ENCODE measurements at regions not wholly inside any gene's neighbourhood (a gene's known extent, or its start where the extent isn't known, plus 50 kb on each side); places are given as distances from the start of the nearest gene placed in this dataset.

GRCh38 chr3:193836511-193836910 lies 243.5 kb downstream of the OPA1 start:
- H3K4me1 ChIP-seq (ENCODE audit: insufficient read depth, low read length) = no peaks in the 10 kb centered on the region
- no peaks in the 10 kb centered on the region for H3K9me3 ChIP-seq (ENCODE audit: control insufficient read depth, insufficient read depth, low read length)
- no peaks in the 10 kb centered on the region for H3K36me3 ChIP-seq (ENCODE audit: insufficient read depth, low read length)
- no peak overlapping the region for H3K9ac ChIP-seq (ENCODE audit: low read depth, low read length)

DNA sequence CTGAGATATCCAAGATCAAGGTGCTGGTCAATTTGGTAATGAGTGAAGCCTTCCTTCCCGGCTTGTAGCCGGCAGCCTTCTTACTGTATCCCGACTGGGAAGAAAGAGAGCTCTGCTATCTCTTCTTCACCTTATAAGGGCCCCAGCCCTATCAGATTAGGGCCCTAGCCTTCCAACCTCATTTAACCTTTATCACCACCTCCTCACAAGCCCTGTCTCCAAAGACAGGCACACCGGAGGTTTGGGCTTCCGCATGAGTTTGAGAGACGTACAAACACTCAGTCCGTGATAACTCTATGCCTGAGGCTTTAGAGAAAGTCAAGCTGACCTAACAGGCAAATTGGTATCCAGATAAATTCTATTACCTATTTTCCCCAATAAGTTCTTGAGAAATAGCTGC lies 243.9 kb downstream of the OPA1 start:
- Histone ChIP-seq H3K36me3 (ENCODE audit: insufficient read depth, low read length) (no peaks in the 10 kb centered on the region), H3K9me3 (ENCODE audit: control insufficient read depth, insufficient read depth, low read length) (no peaks in the 10 kb centered on the region), H3K4me1 (ENCODE audit: insufficient read depth, low read length) (no peaks in the 10 kb centered on the region), H3K9ac (ENCODE audit: low read depth, low read length) (no peak overlapping the region)

DNA sequence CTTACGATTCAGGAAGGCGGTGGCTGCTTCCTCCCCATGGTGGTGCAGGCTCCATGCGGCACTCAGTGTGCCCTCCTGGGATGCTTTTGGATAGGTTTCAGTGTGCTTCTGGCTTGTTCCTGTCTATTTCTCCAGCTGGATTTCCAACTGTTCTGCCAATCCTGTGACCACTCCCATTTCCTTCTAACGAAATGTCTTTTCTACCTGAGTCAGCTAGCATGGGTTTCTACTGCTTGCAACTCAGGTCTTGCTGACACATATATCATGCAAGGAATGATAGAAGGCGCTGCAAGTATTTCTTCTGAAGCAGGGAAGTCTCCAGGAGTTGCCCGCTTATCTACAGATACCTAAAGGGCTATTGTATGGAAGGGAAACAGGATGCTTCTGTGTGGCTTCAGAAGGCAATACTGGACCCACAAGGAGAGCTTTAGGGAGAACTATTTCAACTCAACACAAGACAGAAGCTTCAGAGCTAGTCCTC lies 244.4 kb downstream of the OPA1 start:
- no peaks in the 10 kb centered on the region for H3K4me1 ChIP-seq (ENCODE audit: insufficient read depth, low read length)
- no peaks in the 10 kb centered on the region for H3K9me3 ChIP-seq (ENCODE audit: control insufficient read depth, insufficient read depth, low read length)
- no peak overlapping the region for H3K9ac ChIP-seq (ENCODE audit: low read depth, low read length)
- no peaks in the 10 kb centered on the region for H3K36me3 ChIP-seq (ENCODE audit: insufficient read depth, low read length)

- Histone ChIP-seq H3K4me1 (ENCODE audit: insufficient read depth, low read length) (no peaks in the 10 kb centered on the region), H3K9ac (ENCODE audit: low read depth, low read length) (no peak overlapping the region), H3K9me3 (ENCODE audit: control insufficient read depth, insufficient read depth, low read length) (no peaks in the 10 kb centered on the region), H3K36me3 (ENCODE audit: insufficient read depth, low read length) (no peaks in the 10 kb centered on the region)
These were observed 247.2 kb downstream of the OPA1 start for GRCh38 chr3:193840111-193840641.

- H3K36me3 ChIP-seq (ENCODE audit: insufficient read depth, low read length) = no peaks in the 10 kb centered on the region
- no peaks in the 10 kb centered on the region for H3K4me1 ChIP-seq (ENCODE audit: insufficient read depth, low read length)
- no peaks in the 10 kb centered on the region for H3K9me3 ChIP-seq (ENCODE audit: control insufficient read depth, insufficient read depth, low read length)
- H3K9ac ChIP-seq (ENCODE audit: low read depth, low read length) = no peak overlapping the region
These were observed 248.6 kb downstream of the OPA1 start for GRCh38 chr3:193841581-193841980.

- no peaks in the 10 kb centered on the region for H3K9me3 ChIP-seq (ENCODE audit: control insufficient read depth, insufficient read depth, low read length)
- no peaks in the 10 kb centered on the region for H3K36me3 ChIP-seq (ENCODE audit: insufficient read depth, low read length)
- no peak overlapping the region for H3K9ac ChIP-seq (ENCODE audit: low read depth, low read length)
- no peaks in the 10 kb centered on the region for H3K4me1 ChIP-seq (ENCODE audit: insufficient read depth, low read length)
These were observed 249.2 kb downstream of the OPA1 start for GRCh38 chr3:193842029-193842798.

DNA sequence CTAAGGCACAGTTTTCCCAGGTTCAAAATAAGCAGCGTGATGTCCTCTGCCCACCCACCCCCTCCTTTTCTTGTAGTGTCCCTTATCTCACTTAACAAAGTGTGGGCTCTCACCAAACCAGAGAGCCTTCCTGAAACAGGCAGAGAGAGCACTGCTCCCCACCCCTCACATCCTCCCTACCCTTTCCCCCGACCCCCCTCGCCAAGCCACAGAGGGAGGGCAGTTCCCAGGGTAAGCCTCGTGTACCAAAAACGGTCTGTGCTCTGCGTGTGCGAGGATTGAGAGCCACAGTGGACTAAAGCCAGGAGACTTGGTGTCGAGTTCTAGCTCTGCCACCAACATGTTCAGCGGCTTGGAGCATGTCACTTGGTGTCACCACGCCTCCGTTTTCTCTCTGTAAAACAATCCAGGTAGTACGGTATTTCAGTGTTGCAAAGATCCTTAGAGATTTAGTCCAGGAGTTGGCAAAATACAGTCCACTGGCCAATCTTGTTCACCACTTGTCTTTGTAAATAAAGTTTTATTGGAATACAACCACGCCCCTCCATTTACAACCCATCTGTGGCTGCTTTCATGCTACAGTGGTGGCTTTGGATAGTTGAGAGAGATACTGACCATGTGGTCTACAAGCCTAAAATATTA lies 249.9 kb downstream of the OPA1 start:
- H3K9ac ChIP-seq (ENCODE audit: low read depth, low read length) = no peak overlapping the region
- no peaks in the 10 kb centered on the region for H3K9me3 ChIP-seq (ENCODE audit: control insufficient read depth, insufficient read depth, low read length)
- H3K4me1 ChIP-seq (ENCODE audit: insufficient read depth, low read length) = no peaks in the 10 kb centered on the region
- no peaks in the 10 kb centered on the region for H3K36me3 ChIP-seq (ENCODE audit: insufficient read depth, low read length)

DNA sequence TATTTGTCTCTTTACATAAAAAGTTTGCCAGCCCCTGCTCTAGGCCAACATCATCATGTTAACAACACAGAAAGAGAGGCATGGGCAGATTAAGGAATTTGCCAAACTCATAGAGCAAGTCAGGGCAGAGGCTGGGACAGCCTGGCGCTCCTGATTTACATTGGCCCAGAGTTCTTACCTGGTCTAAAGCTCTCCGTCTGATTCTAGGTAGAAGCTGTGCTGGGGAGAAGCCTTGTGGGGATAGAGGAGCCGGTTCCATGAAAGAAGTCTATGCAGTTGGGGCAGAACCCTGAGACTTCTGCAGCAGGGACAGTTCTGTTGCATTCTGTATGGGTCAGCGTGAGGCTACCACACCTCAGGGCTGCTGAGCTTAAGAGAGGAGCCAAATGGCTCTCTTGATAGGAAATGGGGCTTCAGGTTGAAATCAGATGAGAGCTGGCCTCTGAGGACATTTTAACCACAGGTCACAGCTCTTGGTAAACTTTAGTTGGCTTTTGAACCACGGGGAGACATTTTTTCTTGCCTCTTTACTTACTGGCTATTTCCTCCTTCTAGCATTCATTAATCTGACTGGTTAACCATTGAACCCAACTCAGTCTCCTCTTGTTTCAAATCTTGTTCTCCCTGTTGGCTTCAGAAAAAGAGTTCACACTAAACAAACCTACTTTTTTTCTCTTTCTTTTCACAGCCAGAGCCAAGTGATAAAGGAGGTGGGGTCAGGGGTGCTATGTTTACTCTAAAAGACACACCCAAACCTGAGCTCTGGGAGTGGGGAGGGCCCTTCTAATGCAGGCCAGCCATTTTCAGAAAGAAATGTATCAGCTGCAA lies 250.7 kb downstream of the OPA1 start:
- H3K9ac ChIP-seq (ENCODE audit: low read depth, low read length) = no peak overlapping the region

DNA sequence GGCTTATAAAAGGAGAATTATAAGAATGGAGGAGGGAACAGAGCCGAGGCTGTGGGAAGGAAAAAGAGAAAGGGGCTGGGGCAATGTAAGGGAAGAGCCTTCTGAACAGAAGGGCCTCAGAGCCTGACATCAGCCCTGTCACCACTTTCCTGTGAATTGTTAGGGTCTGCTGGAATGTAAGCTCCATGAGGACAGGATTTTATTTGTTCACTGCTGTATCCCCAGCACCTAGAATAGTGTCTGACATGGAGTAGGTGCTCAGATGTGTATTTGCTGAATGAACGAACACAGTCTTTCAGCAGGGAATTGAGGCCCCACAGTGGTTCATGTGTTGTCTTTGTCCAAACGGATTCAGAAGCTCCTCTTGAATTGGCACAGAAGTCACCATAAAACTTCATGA lies 251.5 kb downstream of the OPA1 start:
- no peaks in the 10 kb centered on the region for H3K4me1 ChIP-seq (ENCODE audit: insufficient read depth, low read length)
- H3K9me3 ChIP-seq (ENCODE audit: control insufficient read depth, insufficient read depth, low read length) = no peaks in the 10 kb centered on the region
- H3K9ac ChIP-seq (ENCODE audit: low read depth, low read length) = no peak overlapping the region
- no peaks in the 10 kb centered on the region for H3K36me3 ChIP-seq (ENCODE audit: insufficient read depth, low read length)

More for the DNA sequence above, 250.7 kb downstream of the OPA1 start:
- Histone ChIP-seq H3K9me3 (ENCODE audit: control insufficient read depth, insufficient read depth, low read length) (no peaks in the 10 kb centered on the region), H3K36me3 (ENCODE audit: insufficient read depth, low read length) (no peaks in the 10 kb centered on the region), H3K4me1 (ENCODE audit: insufficient read depth, low read length) (no peaks in the 10 kb centered on the region)

- H3K9me3 ChIP-seq (ENCODE audit: control insufficient read depth, insufficient read depth, low read length) = no peaks in the 10 kb centered on the region
These were observed 252.1 kb downstream of the OPA1 start for GRCh38 chr3:193845144-193845543.

GRCh38 chr3:193846569-193846968 lies 253.6 kb downstream of the OPA1 start:
- no peak overlapping the region for H3K9ac ChIP-seq (ENCODE audit: low read depth, low read length)
- H3K9me3 ChIP-seq (ENCODE audit: control insufficient read depth, insufficient read depth, low read length) = no peaks in the 10 kb centered on the region
- peaks cover 2% of the 10 kb centered on the region for H3K4me1 ChIP-seq (ENCODE audit: insufficient read depth, low read length)

More at GRCh38 chr3:193845144-193845543, 252.1 kb downstream of the OPA1 start:
- Histone ChIP-seq H3K36me3 (ENCODE audit: insufficient read depth, low read length) (no peaks in the 10 kb centered on the region), H3K9ac (ENCODE audit: low read depth, low read length) (no peak overlapping the region), H3K4me1 (ENCODE audit: insufficient read depth, low read length) (no peaks in the 10 kb centered on the region)

DNA sequence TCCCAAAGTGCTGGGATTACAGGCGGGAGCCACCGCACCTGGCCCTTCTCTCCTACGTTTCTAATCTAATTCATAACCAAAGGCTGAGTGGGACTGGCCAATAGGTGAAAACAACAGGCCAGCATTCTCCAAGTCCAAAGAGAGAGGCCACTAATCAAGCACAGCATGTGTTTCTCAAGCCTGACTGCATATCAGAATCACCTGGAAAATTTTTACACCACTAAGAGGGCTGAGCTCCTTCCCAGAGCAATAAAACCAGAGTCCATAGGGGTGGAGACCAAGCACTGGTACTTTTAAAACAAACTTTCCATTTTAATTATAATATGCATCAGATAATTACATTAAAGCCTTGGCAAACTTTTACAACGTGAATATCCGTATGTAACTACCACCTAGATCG lies 254.4 kb downstream of the OPA1 start:
- Histone ChIP-seq H3K4me1 (ENCODE audit: insufficient read depth, low read length) (peaks cover 10% of the 10 kb centered on the region), H3K36me3 (ENCODE audit: insufficient read depth, low read length) (no peaks in the 10 kb centered on the region), H3K9me3 (ENCODE audit: control insufficient read depth, insufficient read depth, low read length) (no peaks in the 10 kb centered on the region), H3K9ac (ENCODE audit: low read depth, low read length) (no peak overlapping the region)

More at GRCh38 chr3:193846569-193846968, 253.6 kb downstream of the OPA1 start:
- H3K36me3 ChIP-seq (ENCODE audit: insufficient read depth, low read length) = no peaks in the 10 kb centered on the region

DNA sequence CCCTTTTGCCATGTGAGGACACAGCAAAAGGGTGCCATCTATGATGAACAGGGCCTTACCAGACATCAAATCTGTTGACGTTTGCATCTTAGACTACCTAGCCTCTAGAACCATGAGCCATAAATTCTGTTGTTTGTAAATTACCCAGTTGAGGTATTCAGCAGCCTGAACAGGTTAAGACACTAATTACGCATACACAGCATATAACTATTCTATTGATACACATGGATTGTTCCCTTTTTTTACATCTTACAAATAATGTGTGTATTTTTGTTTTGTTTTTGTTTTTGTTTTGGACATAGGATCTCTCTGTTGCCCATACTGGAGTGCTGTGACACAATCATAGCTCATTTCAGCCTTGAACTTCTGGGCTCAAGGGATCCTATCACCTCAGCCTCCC lies 255.5 kb downstream of the OPA1 start:
- H3K9ac ChIP-seq (ENCODE audit: low read depth, low read length) = no peak overlapping the region
- H3K9me3 ChIP-seq (ENCODE audit: control insufficient read depth, insufficient read depth, low read length) = no peaks in the 10 kb centered on the region
- peaks cover 19% of the 10 kb centered on the region for H3K4me1 ChIP-seq (ENCODE audit: insufficient read depth, low read length)
- H3K36me3 ChIP-seq (ENCODE audit: insufficient read depth, low read length) = no peaks in the 10 kb centered on the region

- Histone ChIP-seq H3K4me1 (ENCODE audit: insufficient read depth, low read length) (peaks cover 19% of the 10 kb centered on the region), H3K9me3 (ENCODE audit: control insufficient read depth, insufficient read depth, low read length) (no peaks in the 10 kb centered on the region), H3K36me3 (ENCODE audit: insufficient read depth, low read length) (no peaks in the 10 kb centered on the region), H3K9ac (ENCODE audit: low read depth, low read length) (no peak overlapping the region)
These were observed 257.1 kb downstream of the OPA1 start for GRCh38 chr3:193850084-193850619.
